OCI-LY3 (cell line): ENCODE measurements at regions not wholly inside any gene's neighbourhood (a gene's known extent, or its start where the extent isn't known, plus 50 kb on each side); places are given as distances from the start of the nearest gene placed in this dataset.

Experiments
- H2AFZ ChIP-seq: fragments of 200-600, 300-600 bp; shearing (Covaris generic); 2 replicates; pipeline ENCODE4 v1.6.0; 2014; ENCODE audit warnings: antibody characterized with exemption, low read depth, low read length
- H3K27ac ChIP-seq: fragments of 200-600, 300-600 bp; sonication (generic); 2 replicates; pipeline ENCODE4 v1.5.1; 2014; ENCODE audit warnings: mild to moderate bottlenecking, low read length, moderate library complexity, mixed read lengths
- H3K27me3 ChIP-seq: fragments of 200-600, 300-600 bp; sonication (generic); 2 replicates; pipeline ENCODE4 v1.6.1; 2014; ENCODE audit warnings: low read depth, low read length, mixed read lengths
- H3K36me3 ChIP-seq: fragments of 200-600, 300-600 bp; sonication (generic); replicated peaks from 2 replicates; pipeline ENCODE3; 2014; ENCODE audit warnings: low read depth, low read length, mixed read lengths
- H3K4me1 ChIP-seq: fragments of 300-600, 200-600 bp; sonication (generic); 2 replicates; pipeline ENCODE4 v1.6.1; 2014; ENCODE audit warnings: low read length, mixed read lengths
- H3K4me2 ChIP-seq: fragments of 200-600, 300-600 bp; sonication (generic); 2 replicates; pipeline ENCODE4 v1.6.1; 2014; ENCODE audit warnings: low read length, mixed read lengths
- H3K4me3 ChIP-seq: fragments of 300-600, 200-600 bp; sonication (generic); 2 replicates; pipeline ENCODE4 v1.5.1; 2014; ENCODE audit warnings: antibody characterized with exemption, mild to moderate bottlenecking, low read length, moderate library complexity
- H3K79me2 ChIP-seq: fragments of 300-600, 200-600 bp; shearing (Covaris generic); 2 replicates; pipeline ENCODE4 v1.6.1; 2014; ENCODE audit warnings: mild to moderate bottlenecking, low read length, mixed read lengths
- H3K9ac ChIP-seq: fragments of 300-600, 200-600 bp; shearing (Covaris generic); 2 replicates; pipeline ENCODE4 v1.6.0; 2014; ENCODE audit warnings: mild to moderate bottlenecking, low read length, moderate library complexity
- H3K9me3 ChIP-seq: fragments of 200-600, 300-600 bp; shearing (Covaris generic); 2 replicates; pipeline ENCODE4 v1.6.1; 2014; ENCODE audit warnings: low read length, mixed read lengths; ENCODE audit not compliant: insufficient read depth
- H4K20me1 ChIP-seq: fragments of 200-600, 300-600 bp; sonication (generic); 2 replicates; pipeline ENCODE4 v1.6.1; 2016; ENCODE audit warnings: low read length, mixed read lengths; ENCODE audit not compliant: insufficient read depth
- EZH2phosphoT487 ChIP-seq: fragments of 200-600 bp; shearing (Covaris generic); IDR thresholded peaks from 2 replicates; pipeline ENCODE4 v1.6.1; 2018; ENCODE audit warnings: antibody characterized with exemption, mixed run types, low read depth
- TF ChIP-seq, protein P1 (sequence below): fragments of 200-600, 300-600 bp; sonication (generic); IDR thresholded peaks from 2 replicates; pipeline ENCODE4 v1.5.1; 2014; ENCODE audit warnings: antibody characterized with exemption, low read length, low read depth

DNA sequence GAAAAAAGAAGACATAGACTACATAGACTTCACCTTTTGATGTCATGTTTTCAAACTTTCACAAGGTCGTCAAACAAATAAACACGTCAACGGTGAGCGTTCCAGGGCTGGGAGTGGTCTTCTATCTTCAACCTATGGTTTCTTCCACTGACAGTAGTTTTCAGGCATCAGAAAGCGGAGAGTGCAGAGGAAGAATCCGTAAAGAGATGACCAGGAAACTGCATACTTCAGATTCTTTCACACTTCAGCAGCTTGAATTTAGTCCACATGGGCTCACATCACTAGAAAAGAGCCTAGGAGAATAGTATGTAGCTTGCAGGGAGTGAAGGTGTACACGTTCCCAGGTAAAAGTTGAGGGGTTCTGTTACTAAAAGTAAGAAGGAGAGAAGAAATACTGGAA, 58.5 kb downstream of the NPY1R start:
- Histone ChIP-seq H2AFZ (no peak overlapping the region), H3K27ac (no peak overlapping the region), H3K36me3 (no peaks in the 10 kb centered on the region), H3K4me2 (no peak overlapping the region), H3K4me1 (no peaks in the 10 kb centered on the region), H3K9ac (no peak overlapping the region), H3K27me3 (no peaks in the 10 kb centered on the region), H4K20me1 (no peaks in the 10 kb centered on the region), H3K79me2 (no peaks in the 10 kb centered on the region), H3K9me3 (no peaks in the 10 kb centered on the region), H3K4me3 (no peak overlapping the region)
- TF ChIP-seq, protein P1, sequence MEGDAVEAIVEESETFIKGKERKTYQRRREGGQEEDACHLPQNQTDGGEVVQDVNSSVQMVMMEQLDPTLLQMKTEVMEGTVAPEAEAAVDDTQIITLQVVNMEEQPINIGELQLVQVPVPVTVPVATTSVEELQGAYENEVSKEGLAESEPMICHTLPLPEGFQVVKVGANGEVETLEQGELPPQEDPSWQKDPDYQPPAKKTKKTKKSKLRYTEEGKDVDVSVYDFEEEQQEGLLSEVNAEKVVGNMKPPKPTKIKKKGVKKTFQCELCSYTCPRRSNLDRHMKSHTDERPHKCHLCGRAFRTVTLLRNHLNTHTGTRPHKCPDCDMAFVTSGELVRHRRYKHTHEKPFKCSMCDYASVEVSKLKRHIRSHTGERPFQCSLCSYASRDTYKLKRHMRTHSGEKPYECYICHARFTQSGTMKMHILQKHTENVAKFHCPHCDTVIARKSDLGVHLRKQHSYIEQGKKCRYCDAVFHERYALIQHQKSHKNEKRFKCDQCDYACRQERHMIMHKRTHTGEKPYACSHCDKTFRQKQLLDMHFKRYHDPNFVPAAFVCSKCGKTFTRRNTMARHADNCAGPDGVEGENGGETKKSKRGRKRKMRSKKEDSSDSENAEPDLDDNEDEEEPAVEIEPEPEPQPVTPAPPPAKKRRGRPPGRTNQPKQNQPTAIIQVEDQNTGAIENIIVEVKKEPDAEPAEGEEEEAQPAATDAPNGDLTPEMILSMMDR = no peak
- no peak for TF ChIP-seq EZH2phosphoT487

DNA sequence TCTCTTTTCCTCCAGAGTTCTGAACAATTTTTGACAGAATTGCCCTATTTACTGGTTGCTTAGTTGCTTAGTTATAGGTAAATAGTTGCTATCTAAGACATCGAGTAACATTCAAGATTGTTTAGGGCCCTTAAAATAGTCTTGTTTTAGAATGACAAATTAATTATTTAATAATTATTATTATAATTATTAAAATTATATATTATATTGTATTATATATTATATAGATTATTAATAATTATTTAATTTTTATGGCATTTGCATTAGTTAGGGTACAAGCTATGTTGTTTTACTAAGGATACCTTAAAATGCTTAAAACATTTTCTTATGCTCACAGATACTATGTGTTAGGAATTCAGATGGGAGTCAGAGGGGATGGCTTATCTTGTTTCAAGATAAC, 59.2 kb downstream of the NPY1R start:
- Histone ChIP-seq H3K4me3 (no peak overlapping the region), H4K20me1 (no peaks in the 10 kb centered on the region), H3K9me3 (no peaks in the 10 kb centered on the region), H3K27ac (no peak overlapping the region), H3K4me2 (no peak overlapping the region), H3K27me3 (no peaks in the 10 kb centered on the region), H3K79me2 (no peaks in the 10 kb centered on the region), H2AFZ (no peak overlapping the region), H3K36me3 (no peaks in the 10 kb centered on the region), H3K9ac (no peak overlapping the region), H3K4me1 (no peaks in the 10 kb centered on the region)
- TF ChIP-seq EZH2phosphoT487 = no peak
- TF ChIP-seq, protein P1 = no peak

DNA sequence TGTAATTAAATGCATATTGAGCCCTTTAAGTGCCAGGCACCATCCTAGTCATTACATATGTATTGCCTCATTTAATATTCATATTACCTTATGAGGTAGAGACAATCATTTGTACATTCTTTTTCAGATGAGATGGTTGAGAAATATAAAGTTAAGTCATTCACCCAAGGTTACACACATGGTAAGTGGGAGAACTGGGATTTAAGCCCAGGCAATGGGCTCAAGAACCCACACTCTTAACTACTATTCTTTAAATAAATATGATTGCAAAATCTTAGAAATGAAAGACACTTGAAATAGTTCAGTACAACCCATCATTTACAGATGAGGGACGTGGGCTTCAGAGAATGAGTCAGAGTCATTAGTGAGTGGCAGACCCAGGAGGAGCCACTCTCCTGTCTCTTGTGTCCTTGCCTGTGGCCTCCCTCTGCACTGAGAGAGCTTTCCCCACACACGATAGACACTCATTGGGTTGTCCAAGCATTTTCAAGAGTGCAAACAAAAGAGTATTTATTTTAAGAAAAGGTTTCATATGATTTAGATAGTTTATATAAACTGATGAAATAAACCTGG, 60.8 kb downstream of the NPY1R start:
- H2AFZ ChIP-seq = no peak overlapping the region
- no peaks in the 10 kb centered on the region for H3K36me3 ChIP-seq
- no peak for TF ChIP-seq EZH2phosphoT487
- TF ChIP-seq, protein P1 = no peak
- H3K27me3 ChIP-seq = no peaks in the 10 kb centered on the region
- no peaks in the 10 kb centered on the region for H4K20me1 ChIP-seq
- no peak overlapping the region for H3K27ac ChIP-seq
- no peaks in the 10 kb centered on the region for H3K4me1 ChIP-seq
- H3K9ac ChIP-seq = no peak overlapping the region
- H3K9me3 ChIP-seq = no peaks in the 10 kb centered on the region
- no peak overlapping the region for H3K4me3 ChIP-seq
- H3K4me2 ChIP-seq = no peak overlapping the region
- H3K79me2 ChIP-seq = no peaks in the 10 kb centered on the region

DNA sequence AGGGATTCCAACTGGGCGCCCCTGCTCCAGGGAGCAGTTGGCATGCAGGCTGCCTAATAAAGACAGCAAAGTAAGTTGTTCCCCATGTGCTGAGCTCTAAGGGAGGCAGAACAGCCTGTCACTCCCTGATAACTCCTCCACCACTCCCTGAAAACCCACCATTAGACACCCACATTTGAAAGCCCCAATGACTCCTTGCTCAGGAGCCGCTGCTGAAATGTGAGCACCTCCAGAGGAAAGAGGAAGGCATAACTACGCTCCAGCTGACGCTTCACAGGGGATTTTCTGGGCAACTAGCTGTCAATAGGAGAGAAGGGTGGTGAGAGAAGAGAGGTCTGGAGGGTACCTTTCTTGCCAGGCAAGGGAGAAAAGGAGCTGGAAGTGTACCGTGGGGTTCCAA, 62.5 kb downstream of the NPY1R start:
- Histone ChIP-seq H3K4me2 (no peak overlapping the region), H3K4me1 (no peaks in the 10 kb centered on the region), H3K9me3 (no peaks in the 10 kb centered on the region), H3K9ac (no peak overlapping the region), H3K36me3 (no peaks in the 10 kb centered on the region), H3K4me3 (no peak overlapping the region), H3K27ac (no peak overlapping the region), H3K27me3 (no peaks in the 10 kb centered on the region), H3K79me2 (no peaks in the 10 kb centered on the region), H2AFZ (no peak overlapping the region), H4K20me1 (no peaks in the 10 kb centered on the region)
- TF ChIP-seq EZH2phosphoT487 = no peak
- TF ChIP-seq, protein P1 = no peak
